Thoracic aorta (tissue), 2 donors: ENCODE measurements at regions not wholly inside any gene's neighbourhood (a gene's known extent, or its start where the extent isn't known, plus 50 kb on each side); places are given as distances from the start of the nearest gene placed in this dataset.

Source experiments
- ATAC-seq: fragments of 150-250 bp; one replicate; pipeline ENCODE4 v1.8.0; 2017; ENCODE audit warnings: low read depth; ENCODE audit not compliant: insufficient number of reproducible peaks, low FRiP score
- DNase-seq: peaks from one replicate; pipeline ENCODE4 v3.0.0-alpha.2; 2020; ENCODE audit warnings: low spot score
- H3K27ac ChIP-seq, 2 donors: fragments of 200-600 bp; sonication (generic); 1 replicate in 1 of 2; 2 replicates in 1 of 2; pipeline ENCODE4 v1.5.1; 2016; ENCODE audit warnings: mild to moderate bottlenecking in 2 of 2, moderate library complexity in 2 of 2
- H3K27me3 ChIP-seq: fragments of 200-600 bp; sonication (generic); replicated peaks from 2 replicates; pipeline ENCODE4 v1.6.0; 2016; ENCODE audit warnings: mild to moderate bottlenecking; ENCODE audit not compliant: insufficient read depth
- H3K36me3 ChIP-seq: fragments of 200-600 bp; sonication (generic); one replicate; pipeline ENCODE4 v1.5.1; 2016
- H3K4me1 ChIP-seq, 2 donors: fragments of 200-600 bp; sonication (generic); 1 replicate in 1 of 2; 2 replicates in 1 of 2; pipeline versions ENCODE4 v1.5.1 to v1.6.0; 2016; ENCODE audit warnings: low read depth in 2 of 2, mild to moderate bottlenecking in 1 of 2; ENCODE audit not compliant: control insufficient read depth in 1 of 2
- H3K4me3 ChIP-seq: fragments of 200-600 bp; sonication (generic); 2 replicates; pipeline ENCODE4 v1.5.1; 2016; ENCODE audit warnings: mild to moderate bottlenecking
- H3K9me3 ChIP-seq: fragments of 200-600 bp; sonication (generic); 2 replicates; pipeline ENCODE4 v1.5.1; 2016
- CTCF ChIP-seq: fragments of 200-600 bp; sonication (generic); IDR thresholded peaks from one replicate; pipeline ENCODE4 v1.5.1; 2019; ENCODE audit warnings: antibody characterized with exemption

GRCh38 chr6:170102038-170102437 is 188.8 kb downstream of the DLL1 start:
- no peaks in the 10 kb centered on the region for H3K36me3 ChIP-seq
- H3K9me3 ChIP-seq, result no peaks in the 10 kb centered on the region
- H3K27me3 ChIP-seq, result no peaks in the 10 kb centered on the region
- H3K4me3 ChIP-seq, result no peak overlapping the region
- ATAC-seq (no peak), DNase-seq (no peak)
- TF ChIP-seq CTCF, result no peak
- peaks cover 1 to 6% of the 10 kb centered on the region in 2 donors for H3K4me1 ChIP-seq
- H3K27ac ChIP-seq, result no peak overlapping the region

DNA sequence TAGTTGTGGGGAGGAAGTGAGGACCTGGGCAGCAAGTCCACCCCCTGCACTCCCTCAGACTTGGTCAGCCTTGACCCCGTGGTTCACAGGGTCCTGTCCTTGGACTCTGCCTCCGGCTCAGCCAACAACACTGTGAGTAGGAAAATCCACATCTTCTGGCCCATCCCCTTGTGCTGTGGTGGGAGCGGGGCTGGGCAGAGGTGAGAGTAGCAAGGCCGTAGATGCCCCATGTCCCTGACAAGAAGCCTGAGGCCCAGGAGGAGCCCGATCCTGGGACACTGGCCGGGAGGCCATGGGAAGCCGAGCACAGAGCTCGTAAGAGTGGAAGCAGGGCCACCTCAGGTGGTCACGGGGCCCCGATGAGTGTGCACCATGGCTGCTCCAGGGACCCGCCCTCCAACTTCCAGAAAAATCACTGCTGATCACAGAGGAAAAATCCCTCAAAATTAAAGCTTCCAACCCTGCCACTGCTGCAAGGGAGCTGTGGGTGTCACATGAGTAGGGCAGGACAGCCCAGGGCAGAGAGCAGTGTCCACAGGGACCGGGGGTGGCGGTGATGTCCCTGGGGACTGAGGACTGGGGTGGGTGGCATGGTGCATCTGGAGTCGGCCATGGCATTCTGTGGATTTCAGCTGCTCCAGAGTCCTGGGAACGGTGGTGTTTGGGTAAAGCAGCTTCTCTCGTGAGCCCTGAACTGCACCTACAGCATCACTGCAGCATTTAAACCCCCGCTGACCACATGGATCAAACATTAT is 189.4 kb downstream of the DLL1 start:
- ATAC-seq, result no peak
- Histone ChIP-seq H3K36me3 (no peaks in the 10 kb centered on the region), H3K9me3 (no peaks in the 10 kb centered on the region), H3K27ac (no peak overlapping the region), H3K4me1 (peaks cover 4 to 12% of the 10 kb centered on the region in 2 donors), H3K4me3 (no peak overlapping the region), H3K27me3 (no peaks in the 10 kb centered on the region)
- no peak for TF ChIP-seq CTCF
- no peak for DNase-seq

DNA sequence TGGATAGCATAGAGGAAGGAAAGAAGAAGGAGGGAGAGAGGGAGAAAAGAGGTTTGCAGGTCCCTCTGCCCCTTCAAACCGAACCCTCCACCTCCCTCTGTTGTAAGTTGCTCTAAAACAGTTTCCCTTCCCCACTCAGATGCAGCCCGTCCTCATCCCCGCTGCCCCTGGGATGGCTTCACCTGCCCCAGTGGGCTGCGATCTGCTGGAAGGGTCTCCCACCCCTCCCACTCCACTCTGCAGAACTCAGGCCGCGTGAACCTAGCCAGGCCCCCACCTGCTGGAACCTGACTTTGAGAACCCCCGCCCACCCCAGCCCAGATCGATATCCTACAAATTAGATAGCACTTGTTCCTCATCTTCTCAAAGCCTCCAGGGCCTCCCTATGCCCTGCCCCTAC is 190.8 kb downstream of the DLL1 start:
- Histone ChIP-seq H3K27me3 (no peaks in the 10 kb centered on the region), H3K36me3 (no peaks in the 10 kb centered on the region), H3K27ac (no peak overlapping the region), H3K4me3 (no peak overlapping the region), H3K4me1 (peaks cover 4 to 24% of the 10 kb centered on the region in 2 donors), H3K9me3 (no peaks in the 10 kb centered on the region)
- ATAC-seq (no peak), DNase-seq (no peak)
- no peak for TF ChIP-seq CTCF

- Histone ChIP-seq H3K4me3 (no peak overlapping the region), H3K9me3 (no peaks in the 10 kb centered on the region), H3K27ac (no peak overlapping the region), H3K4me1 (peaks cover 4 to 24% of the 10 kb centered on the region in 2 donors), H3K27me3 (no peaks in the 10 kb centered on the region), H3K36me3 (no peaks in the 10 kb centered on the region)
- ATAC-seq (no peak), DNase-seq (no peak)
- no peak for TF ChIP-seq CTCF
Observed at GRCh38 chr6:170099387-170099786, 191.5 kb downstream of the DLL1 start.

- Histone ChIP-seq H3K36me3 (no peaks in the 10 kb centered on the region), H3K4me1 (peaks cover 4 to 26% of the 10 kb centered on the region in 2 donors), H3K27me3 (no peaks in the 10 kb centered on the region), H3K27ac (no peak overlapping the region), H3K4me3 (no peak overlapping the region), H3K9me3 (no peaks in the 10 kb centered on the region)
- DNase-seq, result no peak
- no peak for ATAC-seq
- TF ChIP-seq CTCF, result no peak
Observed at GRCh38 chr6:170098428-170099170, 192.3 kb downstream of the DLL1 start.
